ENCODE measurements at regions not wholly inside any gene's neighbourhood (a gene's known extent, or its start where the extent isn't known, plus 50 kb on each side); places are given as distances from the start of the nearest gene placed in this dataset.

- H3K4me3 ChIP-seq (ENCODE audit: low read depth, low read length, poor library complexity, severe bottlenecking), result no peak overlapping the region
- H3K79me2 ChIP-seq (ENCODE audit: insufficient read depth, low read length), result no peaks in the 10 kb centered on the region
- no peaks in the 10 kb centered on the region for H3K36me3 ChIP-seq (ENCODE audit: insufficient read depth, low read length)
- no peak overlapping the region for H3K27ac ChIP-seq (ENCODE audit: low read depth, low read length, poor library complexity, severe bottlenecking)
- TF ChIP-seq CTCF (IDR thresholded peaks at IDR 0.05; ENCODE audit: low read length) (no peak), EZH2 (IDR thresholded peaks at IDR 0.05; ENCODE audit: borderline replicate concordance, low read length) (no peak)
- no peaks in the 10 kb centered on the region for H3K4me1 ChIP-seq (ENCODE audit: insufficient read depth, low read length, severe bottlenecking)
- H3K9ac ChIP-seq (ENCODE audit: low read length), result no peak overlapping the region
- no peak overlapping the region for H3K4me2 ChIP-seq (ENCODE audit: low read length)
- H3F3A ChIP-seq (ENCODE audit: insufficient read depth, low read length), result no peaks in the 10 kb centered on the region
- no peak overlapping the region for H2AFZ ChIP-seq (ENCODE audit: low read length)
- H3K9me3 ChIP-seq (ENCODE audit: low read length), result no peaks in the 10 kb centered on the region
- no peaks in the 10 kb centered on the region for H3K9me2 ChIP-seq (ENCODE audit: low read depth, low read length)
- H4K20me1 ChIP-seq (ENCODE audit: insufficient read depth, low read length), result no peaks in the 10 kb centered on the region
- H3K27me3 ChIP-seq (ENCODE audit: insufficient read depth, low read length), result no peaks in the 10 kb centered on the region
Measured at GRCh38 chr2:139241286-139241685, 461.1 kb upstream of the NXPH2 start.

GRCh38 chr2:139237023-139237422, 456.8 kb upstream of the NXPH2 start:
- no peaks in the 10 kb centered on the region for H3K79me2 ChIP-seq (ENCODE audit: insufficient read depth, low read length)
- no peak overlapping the region for H3K27ac ChIP-seq (ENCODE audit: low read depth, low read length, poor library complexity, severe bottlenecking)
- H3K36me3 ChIP-seq (ENCODE audit: insufficient read depth, low read length), result no peaks in the 10 kb centered on the region
- no peaks in the 10 kb centered on the region for H4K20me1 ChIP-seq (ENCODE audit: insufficient read depth, low read length)
- no peak overlapping the region for H3K9ac ChIP-seq (ENCODE audit: low read length)
- no peaks in the 10 kb centered on the region for H3K9me3 ChIP-seq (ENCODE audit: low read length)
- no peaks in the 10 kb centered on the region for H3K4me1 ChIP-seq (ENCODE audit: insufficient read depth, low read length, severe bottlenecking)
- no peaks in the 10 kb centered on the region for H3K27me3 ChIP-seq (ENCODE audit: insufficient read depth, low read length)
- TF ChIP-seq EZH2 (IDR thresholded peaks at IDR 0.05; ENCODE audit: borderline replicate concordance, low read length) (no peak), CTCF (IDR thresholded peaks at IDR 0.05; ENCODE audit: low read length) (no peak)
- no peak overlapping the region for H3K4me3 ChIP-seq (ENCODE audit: low read depth, low read length, poor library complexity, severe bottlenecking)
- H3K9me2 ChIP-seq (ENCODE audit: low read depth, low read length), result no peaks in the 10 kb centered on the region
- no peak overlapping the region for H2AFZ ChIP-seq (ENCODE audit: low read length)
- no peaks in the 10 kb centered on the region for H3F3A ChIP-seq (ENCODE audit: insufficient read depth, low read length)
- H3K4me2 ChIP-seq (ENCODE audit: low read length), result no peak overlapping the region

GRCh38 chr2:139230881-139231280, 450.7 kb upstream of the NXPH2 start:
- no peaks in the 10 kb centered on the region for H3K9me3 ChIP-seq (ENCODE audit: low read length)
- no peaks in the 10 kb centered on the region for H3K9me2 ChIP-seq (ENCODE audit: low read depth, low read length)
- no peaks in the 10 kb centered on the region; the same call in 1 of the 2 replicates for H3F3A ChIP-seq (ENCODE audit: insufficient read depth, low read length)
- H3K27ac ChIP-seq (ENCODE audit: low read depth, low read length, poor library complexity, severe bottlenecking), result no peak overlapping the region
- H3K9ac ChIP-seq (ENCODE audit: low read length), result no peak overlapping the region
- H3K27me3 ChIP-seq (ENCODE audit: insufficient read depth, low read length), result no peaks in the 10 kb centered on the region
- no peaks in the 10 kb centered on the region for H3K36me3 ChIP-seq (ENCODE audit: insufficient read depth, low read length)
- no peak for TF ChIP-seq EZH2 (IDR thresholded peaks at IDR 0.05; ENCODE audit: borderline replicate concordance, low read length)
- no peak for TF ChIP-seq CTCF (IDR thresholded peaks at IDR 0.05; ENCODE audit: low read length)
- no peaks in the 10 kb centered on the region for H4K20me1 ChIP-seq (ENCODE audit: insufficient read depth, low read length)
- no peak overlapping the region for H2AFZ ChIP-seq (ENCODE audit: low read length)
- H3K4me2 ChIP-seq (ENCODE audit: low read length), result no peak overlapping the region
- H3K4me1 ChIP-seq (ENCODE audit: insufficient read depth, low read length, severe bottlenecking), result no peaks in the 10 kb centered on the region
- no peaks in the 10 kb centered on the region for H3K79me2 ChIP-seq (ENCODE audit: insufficient read depth, low read length)
- H3K4me3 ChIP-seq (ENCODE audit: low read depth, low read length, poor library complexity, severe bottlenecking), result no peak overlapping the region

All from OCI-LY1 (cell line).